Endothelial cell of umbilical vein (primary cell): ENCODE measurements at regions not wholly inside any gene's neighbourhood (a gene's known extent, or its start where the extent isn't known, plus 50 kb on each side); places are given as distances from the start of the nearest gene placed in this dataset.

Experiments used
- CTCF ChIP-seq, 2 donors: IDR thresholded peaks; 1 replicate in 1 of 2; 2 replicates in 1 of 2; pipeline ENCODE4 v1.5.1; 2011; ENCODE audit warnings: low read length in 2 of 2, mild to moderate bottlenecking in 2 of 2, moderate library complexity in 2 of 2, control low read depth in 1 of 2, inconsistent platforms in 1 of 2, low read depth in 1 of 2; ENCODE audit not compliant: insufficient read depth in 1 of 2; ENCODE audit errors: extremely low read depth in 1 of 2
- EZH2 ChIP-seq: IDR thresholded peaks from 2 replicates; pipeline ENCODE4 v1.6.1; 2012; ENCODE audit warnings: borderline replicate concordance, low read depth, mild to moderate bottlenecking, moderate library complexity, low read length, inconsistent platforms; ENCODE audit not compliant: severe bottlenecking
- MYC ChIP-seq: IDR thresholded peaks from one replicate; pipeline ENCODE4 v1.6.1; 2011; ENCODE audit warnings: mild to moderate bottlenecking, low read depth, low read length
- POLR2A ChIP-seq: IDR thresholded peaks from 2 replicates; pipeline ENCODE4 v1.6.1; 2012; ENCODE audit warnings: low read depth, mild to moderate bottlenecking, control low read depth, low read length
- POLR2AphosphoS5 ChIP-seq: IDR thresholded peaks from 2 replicates; pipeline ENCODE4 v1.6.1; 2012; ENCODE audit warnings: low read depth, mild to moderate bottlenecking, control low read depth, low read length, moderate library complexity; ENCODE audit not compliant: insufficient read depth

- TF ChIP-seq MYC (no peak), CTCF (IDR thresholded peaks at IDR 0.05; ENCODE audit: extremely low read depth in 1 of 2, insufficient read depth in 1 of 2, low read depth in 1 of 2, low read length in 2 of 2) (no peak), EZH2 (no peak), POLR2AphosphoS5 (no peak), POLR2A (no peak)
These were observed 151.4 kb downstream of the TMEM132E start for GRCh38 chr17:34730816-34731215.
